Lung (tissue), 11 donors: ENCODE measurements at regions not wholly inside any gene's neighbourhood (a gene's known extent, or its start where the extent isn't known, plus 50 kb on each side); places are given as distances from the start of the nearest gene placed in this dataset.

Experiments used
- ATAC-seq: fragments of 200-7000 bp; cut with Tn5 transposase; one replicate; pipeline ENCODE4 v1.9.1; 2020; ENCODE audit warnings: moderate number of reproducible peaks; ENCODE audit not compliant: insufficient read depth, low FRiP score
- DNase-seq, 3 donors: peaks; one replicate each; pipeline ENCODE4 v3.0.0-alpha.2; 2013 to 2017
- H3K27ac ChIP-seq, 2 donors: one replicate each; pipeline ENCODE4 v1.5.1; 2013; ENCODE audit warnings: mild to moderate bottlenecking in 2 of 2, moderate library complexity in 2 of 2, control low read depth in 1 of 2, inconsistent platforms in 1 of 2, low read depth in 1 of 2, low read length in 1 of 2
- H3K27me3 ChIP-seq, 3 donors: one replicate each; pipeline ENCODE4 v1.5.1; 2013; ENCODE audit warnings: low read length in 2 of 3; ENCODE audit not compliant: control insufficient read depth in 3 of 3, insufficient read depth in 3 of 3
- H3K36me3 ChIP-seq, 4 donors: one replicate each; pipeline ENCODE4 v1.5.1; 2013; ENCODE audit warnings: low read length in 4 of 4, mild to moderate bottlenecking in 1 of 4, moderate library complexity in 1 of 4; ENCODE audit not compliant: control insufficient read depth in 4 of 4, insufficient read depth in 4 of 4
- H3K4me1 ChIP-seq, 5 donors: one replicate each; pipeline ENCODE4 v1.5.1; 2013; ENCODE audit warnings: low read length in 5 of 5, mild to moderate bottlenecking in 2 of 5, moderate library complexity in 1 of 5; ENCODE audit not compliant: control insufficient read depth in 5 of 5, insufficient read depth in 5 of 5
- H3K4me3 ChIP-seq: one replicate; pipeline ENCODE4 v1.5.1; 2013; ENCODE audit warnings: mild to moderate bottlenecking, control low read depth, moderate library complexity
- H3K9ac ChIP-seq, 2 donors: one replicate each; pipeline ENCODE4 v1.5.1; 2013; ENCODE audit warnings: low read length in 2 of 2, control low read depth in 1 of 2; ENCODE audit not compliant: insufficient read depth in 1 of 2
- H3K9me3 ChIP-seq, 4 donors: one replicate each; pipeline ENCODE4 v1.5.1; 2013; ENCODE audit warnings: low read length in 3 of 4, mild to moderate bottlenecking in 1 of 4, moderate library complexity in 1 of 4; ENCODE audit not compliant: control insufficient read depth in 4 of 4, insufficient read depth in 3 of 4
- WGBS, 2 donors: extraction: QIAGEN DNeasy Blood & Tissue Kit; methylation state at CpG; one replicate each; pipeline ENCODE4 v1.1.7; 2013; 5-methylcytosine and 5-hydroxymethylcytosine counted together
- TF ChIP-seq, protein P1 (sequence below): IDR thresholded peaks from 2 replicates; pipeline ENCODE4 v1.5.1; 2012; ENCODE audit warnings: mild to moderate bottlenecking; ENCODE audit errors: control extremely low read depth, extremely low read depth
- donor health status: control.
- donor health status: control.
- donor health status: Bipolar disorder and iron deficiency.
- donor health status: healthy.
- donor health status: DM: yes; HTN: yes; CAD: no.

DNA sequence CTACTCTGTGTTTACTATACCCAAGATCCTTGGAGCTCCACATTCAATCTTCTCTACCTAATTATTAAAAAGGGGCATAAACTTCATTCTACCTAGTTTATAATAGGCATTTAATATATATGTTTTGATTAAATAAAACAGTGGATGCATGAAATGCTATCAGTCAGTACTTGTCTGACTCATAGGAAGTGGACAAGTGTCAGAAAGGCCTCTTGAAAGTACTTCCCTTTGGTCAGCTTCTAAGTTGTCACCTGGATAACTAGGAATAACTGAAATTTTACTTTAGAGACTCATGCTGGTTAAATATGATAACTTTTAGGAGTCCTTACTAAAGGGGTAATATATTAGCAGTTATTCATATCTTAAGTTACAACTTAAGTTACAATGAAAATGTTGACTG lies 329.8 kb downstream of the KLF5 start:
- peaks cover 0 to 2% (median 0%) of the 10 kb centered on the region in 4 donors for H3K9me3 ChIP-seq
- DNase-seq (no peak), ATAC-seq (no peak)
- no peaks in the 10 kb centered on the region for H3K36me3 ChIP-seq
- H3K4me1 ChIP-seq = no peaks in the 10 kb centered on the region
- TF ChIP-seq, protein P1, sequence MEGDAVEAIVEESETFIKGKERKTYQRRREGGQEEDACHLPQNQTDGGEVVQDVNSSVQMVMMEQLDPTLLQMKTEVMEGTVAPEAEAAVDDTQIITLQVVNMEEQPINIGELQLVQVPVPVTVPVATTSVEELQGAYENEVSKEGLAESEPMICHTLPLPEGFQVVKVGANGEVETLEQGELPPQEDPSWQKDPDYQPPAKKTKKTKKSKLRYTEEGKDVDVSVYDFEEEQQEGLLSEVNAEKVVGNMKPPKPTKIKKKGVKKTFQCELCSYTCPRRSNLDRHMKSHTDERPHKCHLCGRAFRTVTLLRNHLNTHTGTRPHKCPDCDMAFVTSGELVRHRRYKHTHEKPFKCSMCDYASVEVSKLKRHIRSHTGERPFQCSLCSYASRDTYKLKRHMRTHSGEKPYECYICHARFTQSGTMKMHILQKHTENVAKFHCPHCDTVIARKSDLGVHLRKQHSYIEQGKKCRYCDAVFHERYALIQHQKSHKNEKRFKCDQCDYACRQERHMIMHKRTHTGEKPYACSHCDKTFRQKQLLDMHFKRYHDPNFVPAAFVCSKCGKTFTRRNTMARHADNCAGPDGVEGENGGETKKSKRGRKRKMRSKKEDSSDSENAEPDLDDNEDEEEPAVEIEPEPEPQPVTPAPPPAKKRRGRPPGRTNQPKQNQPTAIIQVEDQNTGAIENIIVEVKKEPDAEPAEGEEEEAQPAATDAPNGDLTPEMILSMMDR = no peak
- no peaks in the 10 kb centered on the region for H3K27me3 ChIP-seq
- no peak overlapping the region for H3K27ac ChIP-seq
- H3K4me3 ChIP-seq = no peak overlapping the region
- H3K9ac ChIP-seq = no peak overlapping the region

DNA sequence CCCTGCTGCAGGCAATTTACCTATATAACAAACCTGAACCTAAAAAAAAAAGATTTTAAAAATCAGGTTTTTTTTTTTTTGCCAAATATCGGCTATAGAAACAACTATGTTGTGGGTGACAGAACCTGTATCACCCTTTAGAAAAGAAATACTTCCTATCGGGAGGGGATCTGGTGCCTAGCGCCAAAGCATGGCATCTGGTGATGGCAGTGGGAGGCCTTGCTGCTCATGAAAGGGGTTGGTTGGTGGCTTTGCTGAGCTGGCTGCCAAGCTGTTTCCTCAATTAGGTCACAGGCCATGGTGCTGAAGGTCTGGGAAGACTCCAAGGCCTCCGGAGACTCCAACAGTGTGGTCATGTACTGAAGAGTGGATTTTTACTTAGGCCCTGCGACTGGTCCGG lies 328.5 kb downstream of the KLF5 start:
- H3K9ac ChIP-seq = no peak overlapping the region

GRCh38 chr13:73385848-73386247 lies 327.0 kb downstream of the KLF5 start:
- Histone ChIP-seq H3K27ac (no peak overlapping the region), H3K4me1 (no peaks in the 10 kb centered on the region), H3K36me3 (no peaks in the 10 kb centered on the region), H3K9me3 (peaks cover 0 to 2% (median 0%) of the 10 kb centered on the region in 4 donors), H3K9ac (no peak overlapping the region), H3K4me3 (no peak overlapping the region), H3K27me3 (no peaks in the 10 kb centered on the region)
- DNase-seq (no peak), ATAC-seq (no peak)
- TF ChIP-seq, protein P1 = no peak

More for the DNA sequence above, 328.5 kb downstream of the KLF5 start:
- TF ChIP-seq, protein P1 = no peak
- ATAC-seq = no peak
- no peak overlapping the region for H3K4me3 ChIP-seq
- DNase-seq = no peak
- no peaks in the 10 kb centered on the region for H3K27me3 ChIP-seq
- H3K27ac ChIP-seq = no peak overlapping the region
- H3K9me3 ChIP-seq = peaks cover 0 to 2% (median 0%) of the 10 kb centered on the region in 4 donors
- 89 to 98% methylated on average over 6 of the region's 6 CpGs for WGBS, 2 donors
- no peaks in the 10 kb centered on the region for H3K36me3 ChIP-seq
- no peaks in the 10 kb centered on the region for H3K4me1 ChIP-seq
